ENCODE measurements at regions not wholly inside any gene's neighbourhood (a gene's known extent, or its start where the extent isn't known, plus 50 kb on each side); places are given as distances from the start of the nearest gene placed in this dataset.

DNA sequence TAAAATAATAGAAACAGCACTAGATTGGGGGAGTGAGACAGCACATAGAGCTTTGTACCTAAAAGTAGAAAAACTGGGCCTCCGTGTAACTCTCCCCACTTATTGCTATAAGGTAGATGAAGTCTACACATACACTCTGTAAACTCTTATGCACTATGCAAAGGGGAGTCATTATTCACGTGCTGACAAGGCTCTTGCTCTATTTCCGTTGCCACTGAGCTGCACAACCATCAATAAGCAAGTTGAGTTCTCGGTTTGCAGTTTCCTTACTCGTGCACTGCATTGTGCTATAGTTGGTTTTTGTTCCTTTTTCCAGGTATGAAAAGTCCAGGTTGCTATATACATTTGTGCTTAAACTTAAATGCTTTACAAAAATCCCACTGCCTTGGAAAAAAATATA, 294.0 kb upstream of the DACH1 start:
- no peak for DNase-seq (ENCODE audit: low read depth, low spot score)
- H3K36me3 Mint-ChIP-seq (ENCODE audit: low read depth): no peaks in the 10 kb centered on the region
- no peak overlapping the region for H3K4me3 Mint-ChIP-seq
- TF ChIP-seq, protein P1, sequence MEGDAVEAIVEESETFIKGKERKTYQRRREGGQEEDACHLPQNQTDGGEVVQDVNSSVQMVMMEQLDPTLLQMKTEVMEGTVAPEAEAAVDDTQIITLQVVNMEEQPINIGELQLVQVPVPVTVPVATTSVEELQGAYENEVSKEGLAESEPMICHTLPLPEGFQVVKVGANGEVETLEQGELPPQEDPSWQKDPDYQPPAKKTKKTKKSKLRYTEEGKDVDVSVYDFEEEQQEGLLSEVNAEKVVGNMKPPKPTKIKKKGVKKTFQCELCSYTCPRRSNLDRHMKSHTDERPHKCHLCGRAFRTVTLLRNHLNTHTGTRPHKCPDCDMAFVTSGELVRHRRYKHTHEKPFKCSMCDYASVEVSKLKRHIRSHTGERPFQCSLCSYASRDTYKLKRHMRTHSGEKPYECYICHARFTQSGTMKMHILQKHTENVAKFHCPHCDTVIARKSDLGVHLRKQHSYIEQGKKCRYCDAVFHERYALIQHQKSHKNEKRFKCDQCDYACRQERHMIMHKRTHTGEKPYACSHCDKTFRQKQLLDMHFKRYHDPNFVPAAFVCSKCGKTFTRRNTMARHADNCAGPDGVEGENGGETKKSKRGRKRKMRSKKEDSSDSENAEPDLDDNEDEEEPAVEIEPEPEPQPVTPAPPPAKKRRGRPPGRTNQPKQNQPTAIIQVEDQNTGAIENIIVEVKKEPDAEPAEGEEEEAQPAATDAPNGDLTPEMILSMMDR (conservative IDR thresholded peaks at IDR 0.05): no peak
- peaks cover 12% of the 10 kb centered on the region for H3K4me1 Mint-ChIP-seq
- H3K9me3 Mint-ChIP-seq: peaks cover 4% of the 10 kb centered on the region
- H3K27ac Mint-ChIP-seq (ENCODE audit: unreplicated experiment): no peak overlapping the region
- no peaks in the 10 kb centered on the region for H3K27me3 Mint-ChIP-seq (ENCODE audit: low read depth)

DNA sequence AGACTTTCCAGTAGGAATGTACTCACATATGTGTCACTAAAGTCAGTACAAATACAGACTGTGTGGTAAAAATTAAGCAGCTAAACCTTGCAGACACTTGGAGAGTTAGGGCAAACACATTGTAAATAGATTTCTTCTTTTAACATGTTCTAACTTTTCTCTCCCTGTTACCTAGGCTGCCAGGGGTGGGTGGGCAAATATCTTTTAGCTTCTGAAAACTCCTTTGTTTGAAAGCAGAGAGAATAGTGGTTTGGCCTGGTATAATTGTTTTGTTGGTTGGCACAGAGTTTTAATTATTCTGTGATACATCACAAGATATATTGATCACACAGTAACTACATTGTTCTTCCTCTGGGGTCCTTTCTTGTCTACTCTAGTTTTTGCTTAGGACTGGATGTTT, 289.8 kb upstream of the DACH1 start:
- TF ChIP-seq, protein P1 (conservative IDR thresholded peaks at IDR 0.05): no peak
- Mint-ChIP-seq H3K4me1 (peaks cover 23% of the 10 kb centered on the region), H3K9me3 (peaks cover 11% of the 10 kb centered on the region), H3K27me3 (ENCODE audit: low read depth) (no peaks in the 10 kb centered on the region), H3K27ac (ENCODE audit: unreplicated experiment) (no peak overlapping the region), H3K36me3 (ENCODE audit: low read depth) (no peaks in the 10 kb centered on the region), H3K4me3 (no peak overlapping the region)
- no peak for DNase-seq (ENCODE audit: low read depth, low spot score)

DNA sequence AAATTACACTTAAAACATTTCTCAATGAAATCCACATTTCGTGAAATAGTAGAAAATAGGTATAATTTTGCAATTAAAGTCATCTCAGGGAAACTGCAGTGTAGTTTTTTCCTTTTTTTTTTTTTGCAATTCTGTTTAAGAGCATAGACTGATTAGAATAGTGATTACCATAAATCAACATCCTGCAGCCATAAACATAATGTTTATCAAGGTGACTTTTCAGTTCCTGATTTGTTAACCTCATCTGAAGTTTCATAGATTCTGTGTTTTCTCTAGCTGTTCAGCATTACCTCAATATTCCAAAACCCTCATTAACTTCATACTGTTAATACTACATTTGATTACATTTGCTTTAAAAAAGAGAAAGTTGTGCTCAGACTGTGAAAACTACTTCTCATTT, 286.3 kb upstream of the DACH1 start:
- H3K36me3 Mint-ChIP-seq (ENCODE audit: low read depth): no peaks in the 10 kb centered on the region
- TF ChIP-seq, protein P1 (conservative IDR thresholded peaks at IDR 0.05): no peak
- no peaks in the 10 kb centered on the region for H3K27me3 Mint-ChIP-seq (ENCODE audit: low read depth)
- peaks cover 7% of the 10 kb centered on the region for H3K9me3 Mint-ChIP-seq
- H3K27ac Mint-ChIP-seq (ENCODE audit: unreplicated experiment): no peak overlapping the region
- H3K4me3 Mint-ChIP-seq: no peak overlapping the region
- DNase-seq (ENCODE audit: low read depth, low spot score): no peak
- peaks cover 23% of the 10 kb centered on the region for H3K4me1 Mint-ChIP-seq

DNA sequence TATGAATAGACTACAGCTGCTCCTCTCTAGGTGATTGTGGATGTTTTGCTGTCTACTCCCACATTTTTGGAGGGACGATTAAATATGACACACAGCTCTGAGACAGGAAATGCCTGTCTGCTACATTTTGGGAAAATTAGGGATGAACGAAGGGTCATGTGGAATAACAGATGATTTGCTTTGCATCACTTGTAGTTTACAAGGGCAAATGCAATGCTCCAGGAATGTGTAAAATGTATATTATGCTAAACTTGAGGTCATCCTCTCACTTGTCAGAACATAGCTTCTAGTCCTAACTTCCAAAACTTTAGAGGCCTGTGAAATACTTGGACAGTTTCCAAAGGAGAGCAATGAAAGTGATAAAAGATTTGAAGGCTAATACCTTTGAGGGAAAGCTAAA, 284.2 kb upstream of the DACH1 start:
- Mint-ChIP-seq H3K27ac (ENCODE audit: unreplicated experiment) (no peak overlapping the region), H3K27me3 (ENCODE audit: low read depth) (no peaks in the 10 kb centered on the region), H3K4me3 (no peak overlapping the region), H3K4me1 (peaks cover 10% of the 10 kb centered on the region), H3K9me3 (peaks cover 7% of the 10 kb centered on the region), H3K36me3 (ENCODE audit: low read depth) (no peaks in the 10 kb centered on the region)
- no peak for DNase-seq (ENCODE audit: low read depth, low spot score)
- TF ChIP-seq, protein P1 (conservative IDR thresholded peaks at IDR 0.05): no peak

DNA sequence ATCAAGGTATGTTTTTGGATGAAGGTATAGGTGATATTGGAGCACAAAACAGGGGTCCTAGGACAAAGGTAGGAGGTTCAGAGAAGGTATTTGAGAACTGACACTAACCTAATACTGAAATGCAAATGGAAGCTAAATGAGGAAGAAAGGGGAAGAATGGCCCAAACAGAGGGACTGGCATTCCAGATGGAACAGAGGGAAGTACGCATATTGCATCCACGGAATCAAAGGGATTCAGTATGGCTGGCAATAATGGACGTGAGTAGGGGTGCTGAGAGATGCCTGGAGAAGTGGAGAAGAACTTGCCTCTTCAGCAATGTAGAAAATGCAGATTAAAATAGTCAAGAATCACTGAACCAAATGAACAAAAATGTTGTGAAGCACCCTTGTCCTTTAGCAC, 283.5 kb upstream of the DACH1 start:
- TF ChIP-seq, protein P1 (conservative IDR thresholded peaks at IDR 0.05): no peak
- no peak overlapping the region for H3K27ac Mint-ChIP-seq (ENCODE audit: unreplicated experiment)

DNA sequence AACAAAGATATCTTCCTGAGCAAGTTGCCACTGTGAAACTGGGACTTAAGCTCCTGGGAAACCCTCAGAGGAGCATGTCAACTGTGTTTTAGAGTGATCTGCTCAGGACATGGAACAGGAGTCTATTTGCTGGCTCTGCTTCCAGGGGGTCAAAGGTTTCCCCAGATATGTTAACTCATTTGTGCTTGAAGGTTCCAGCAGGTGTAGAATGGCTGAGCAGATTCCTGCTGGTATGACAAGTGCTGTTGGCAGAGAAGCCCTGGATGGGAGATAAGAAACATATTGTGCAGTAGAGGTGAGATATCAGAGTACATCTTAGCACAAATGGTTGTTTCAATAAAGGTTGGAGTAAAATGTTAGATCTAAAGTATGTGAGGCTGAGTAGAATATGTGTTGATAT, 282.7 kb upstream of the DACH1 start:
- H3K9me3 Mint-ChIP-seq: no peaks in the 10 kb centered on the region
- TF ChIP-seq, protein P1 (conservative IDR thresholded peaks at IDR 0.05): no peak
- DNase-seq (ENCODE audit: low read depth, low spot score): no peak
- no peaks in the 10 kb centered on the region for H3K27me3 Mint-ChIP-seq (ENCODE audit: low read depth)
- no peaks in the 10 kb centered on the region for H3K36me3 Mint-ChIP-seq (ENCODE audit: low read depth)
- H3K27ac Mint-ChIP-seq (ENCODE audit: unreplicated experiment): no peak overlapping the region
- H3K4me3 Mint-ChIP-seq: no peak overlapping the region
- no peaks in the 10 kb centered on the region for H3K4me1 Mint-ChIP-seq

More for the DNA sequence above, 283.5 kb upstream of the DACH1 start:
- Mint-ChIP-seq H3K4me3 (no peak overlapping the region), H3K9me3 (peaks cover 5% of the 10 kb centered on the region), H3K4me1 (peaks cover 6% of the 10 kb centered on the region), H3K36me3 (ENCODE audit: low read depth) (no peaks in the 10 kb centered on the region), H3K27me3 (ENCODE audit: low read depth) (no peaks in the 10 kb centered on the region)
- no peak for DNase-seq (ENCODE audit: low read depth, low spot score)
